K562 (cell line): ENCODE measurements at regions not wholly inside any gene's neighbourhood (a gene's known extent, or its start where the extent isn't known, plus 50 kb on each side); places are given as distances from the start of the nearest gene placed in this dataset.

Source experiments
- FOS ChIP-seq: IDR thresholded peaks from 3 replicates; pipeline ENCODE4 v1.6.1; 2011; ENCODE audit not compliant: insufficient read length; ENCODE audit errors: extremely low read depth
- FOXJ3 ChIP-seq: sonication (generic); formaldehyde crosslinking; IDR thresholded peaks from 2 replicates; pipeline ENCODE4 v1.4.0; 2020; ENCODE audit warnings: mild to moderate bottlenecking, missing genetic modification reagents
- HDAC2 ChIP-seq: fragments of 450-650 bp; IDR thresholded peaks from 2 replicates; pipeline ENCODE4 v1.6.1; 2016; ENCODE audit warnings: mild to moderate bottlenecking
- POLR2A ChIP-seq: fragments of 450-650 bp; conservative IDR thresholded peaks from 2 replicates; pipeline ENCODE4 v1.6.1; 2016
- ZFX ChIP-seq: sonication (generic); formaldehyde crosslinking; IDR thresholded peaks from 2 replicates; pipeline ENCODE4 v1.8.0; 2022; ENCODE audit warnings: mild to moderate bottlenecking, missing genetic modification reagents, moderate library complexity
- ZNF146 ChIP-seq: IDR thresholded peaks from one replicate; pipeline ENCODE4 v1.6.1; 2018; ENCODE audit warnings: missing compliant biosample characterization; ENCODE audit not compliant: unreplicated experiment
- TF ChIP-seq, protein P1 (sequence below): sonication (generic); formaldehyde crosslinking; IDR thresholded peaks from 2 replicates; pipeline ENCODE4 v1.8.0; 2022; ENCODE audit warnings: mild to moderate bottlenecking, missing genetic modification reagents
- TF ChIP-seq, protein P2 (sequence below), 2 experiments: fragments of 450-650 bp; IDR thresholded peaks; 2 replicates each; pipeline ENCODE4 v1.6.1; 2016; ENCODE audit warnings: mild to moderate bottlenecking in 2 of 2, borderline replicate concordance in 1 of 2, low read depth in 1 of 2, moderate library complexity in 1 of 2
- TF ChIP-seq, protein P3 (sequence below), 3 experiments: IDR thresholded peaks in 2 of 3; conservative IDR thresholded peaks in 1 of 3; 2 replicates each; pipeline ENCODE4 v1.5.1; 2011 to 2012; ENCODE audit warnings: low read length in 3 of 3, mild to moderate bottlenecking in 3 of 3, control low read depth in 2 of 3, improper control_type of control experiment in 1 of 3, inconsistent platforms in 1 of 3, low read depth in 1 of 3, mixed read lengths in 1 of 3, moderate library complexity in 1 of 3; ENCODE audit not compliant: insufficient read depth in 2 of 3

DNA sequence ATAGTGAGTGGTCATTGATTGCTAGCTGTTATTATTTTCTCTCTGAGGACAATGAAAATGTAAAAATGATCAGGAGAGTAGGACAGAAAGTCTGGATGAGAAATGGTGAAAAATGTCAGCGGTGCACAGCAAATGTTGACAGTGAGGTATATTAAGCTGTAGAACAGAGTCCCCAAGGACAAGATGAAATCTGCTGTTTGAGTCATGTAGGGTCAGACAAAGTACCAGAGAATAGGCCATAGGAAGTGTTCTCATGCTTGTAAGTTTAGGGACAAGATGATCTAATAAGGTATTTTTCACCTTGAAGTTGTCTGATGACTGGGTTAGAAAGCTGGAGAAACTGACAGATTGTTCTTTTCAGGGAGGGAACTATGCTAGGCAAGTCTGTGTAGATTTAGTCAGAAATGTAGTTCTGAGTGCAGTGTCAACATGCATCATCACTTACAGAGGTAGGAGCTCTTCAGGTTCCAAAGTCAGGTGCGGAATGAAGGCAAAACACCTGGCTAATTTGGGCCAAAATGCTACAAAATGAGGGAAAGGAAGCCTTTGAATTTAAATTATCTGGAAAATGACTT is 369.3 kb downstream of the DLEU7 start:
- TF ChIP-seq ZNF146 (CRISPR knock-in tag): no peak
- TF ChIP-seq, protein P1, sequence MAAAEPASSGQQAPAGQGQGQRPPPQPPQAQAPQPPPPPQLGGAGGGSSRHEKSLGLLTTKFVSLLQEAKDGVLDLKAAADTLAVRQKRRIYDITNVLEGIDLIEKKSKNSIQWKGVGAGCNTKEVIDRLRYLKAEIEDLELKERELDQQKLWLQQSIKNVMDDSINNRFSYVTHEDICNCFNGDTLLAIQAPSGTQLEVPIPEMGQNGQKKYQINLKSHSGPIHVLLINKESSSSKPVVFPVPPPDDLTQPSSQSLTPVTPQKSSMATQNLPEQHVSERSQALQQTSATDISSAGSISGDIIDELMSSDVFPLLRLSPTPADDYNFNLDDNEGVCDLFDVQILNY (CRISPR knock-in tag): no peak
- TF ChIP-seq, protein P2, sequence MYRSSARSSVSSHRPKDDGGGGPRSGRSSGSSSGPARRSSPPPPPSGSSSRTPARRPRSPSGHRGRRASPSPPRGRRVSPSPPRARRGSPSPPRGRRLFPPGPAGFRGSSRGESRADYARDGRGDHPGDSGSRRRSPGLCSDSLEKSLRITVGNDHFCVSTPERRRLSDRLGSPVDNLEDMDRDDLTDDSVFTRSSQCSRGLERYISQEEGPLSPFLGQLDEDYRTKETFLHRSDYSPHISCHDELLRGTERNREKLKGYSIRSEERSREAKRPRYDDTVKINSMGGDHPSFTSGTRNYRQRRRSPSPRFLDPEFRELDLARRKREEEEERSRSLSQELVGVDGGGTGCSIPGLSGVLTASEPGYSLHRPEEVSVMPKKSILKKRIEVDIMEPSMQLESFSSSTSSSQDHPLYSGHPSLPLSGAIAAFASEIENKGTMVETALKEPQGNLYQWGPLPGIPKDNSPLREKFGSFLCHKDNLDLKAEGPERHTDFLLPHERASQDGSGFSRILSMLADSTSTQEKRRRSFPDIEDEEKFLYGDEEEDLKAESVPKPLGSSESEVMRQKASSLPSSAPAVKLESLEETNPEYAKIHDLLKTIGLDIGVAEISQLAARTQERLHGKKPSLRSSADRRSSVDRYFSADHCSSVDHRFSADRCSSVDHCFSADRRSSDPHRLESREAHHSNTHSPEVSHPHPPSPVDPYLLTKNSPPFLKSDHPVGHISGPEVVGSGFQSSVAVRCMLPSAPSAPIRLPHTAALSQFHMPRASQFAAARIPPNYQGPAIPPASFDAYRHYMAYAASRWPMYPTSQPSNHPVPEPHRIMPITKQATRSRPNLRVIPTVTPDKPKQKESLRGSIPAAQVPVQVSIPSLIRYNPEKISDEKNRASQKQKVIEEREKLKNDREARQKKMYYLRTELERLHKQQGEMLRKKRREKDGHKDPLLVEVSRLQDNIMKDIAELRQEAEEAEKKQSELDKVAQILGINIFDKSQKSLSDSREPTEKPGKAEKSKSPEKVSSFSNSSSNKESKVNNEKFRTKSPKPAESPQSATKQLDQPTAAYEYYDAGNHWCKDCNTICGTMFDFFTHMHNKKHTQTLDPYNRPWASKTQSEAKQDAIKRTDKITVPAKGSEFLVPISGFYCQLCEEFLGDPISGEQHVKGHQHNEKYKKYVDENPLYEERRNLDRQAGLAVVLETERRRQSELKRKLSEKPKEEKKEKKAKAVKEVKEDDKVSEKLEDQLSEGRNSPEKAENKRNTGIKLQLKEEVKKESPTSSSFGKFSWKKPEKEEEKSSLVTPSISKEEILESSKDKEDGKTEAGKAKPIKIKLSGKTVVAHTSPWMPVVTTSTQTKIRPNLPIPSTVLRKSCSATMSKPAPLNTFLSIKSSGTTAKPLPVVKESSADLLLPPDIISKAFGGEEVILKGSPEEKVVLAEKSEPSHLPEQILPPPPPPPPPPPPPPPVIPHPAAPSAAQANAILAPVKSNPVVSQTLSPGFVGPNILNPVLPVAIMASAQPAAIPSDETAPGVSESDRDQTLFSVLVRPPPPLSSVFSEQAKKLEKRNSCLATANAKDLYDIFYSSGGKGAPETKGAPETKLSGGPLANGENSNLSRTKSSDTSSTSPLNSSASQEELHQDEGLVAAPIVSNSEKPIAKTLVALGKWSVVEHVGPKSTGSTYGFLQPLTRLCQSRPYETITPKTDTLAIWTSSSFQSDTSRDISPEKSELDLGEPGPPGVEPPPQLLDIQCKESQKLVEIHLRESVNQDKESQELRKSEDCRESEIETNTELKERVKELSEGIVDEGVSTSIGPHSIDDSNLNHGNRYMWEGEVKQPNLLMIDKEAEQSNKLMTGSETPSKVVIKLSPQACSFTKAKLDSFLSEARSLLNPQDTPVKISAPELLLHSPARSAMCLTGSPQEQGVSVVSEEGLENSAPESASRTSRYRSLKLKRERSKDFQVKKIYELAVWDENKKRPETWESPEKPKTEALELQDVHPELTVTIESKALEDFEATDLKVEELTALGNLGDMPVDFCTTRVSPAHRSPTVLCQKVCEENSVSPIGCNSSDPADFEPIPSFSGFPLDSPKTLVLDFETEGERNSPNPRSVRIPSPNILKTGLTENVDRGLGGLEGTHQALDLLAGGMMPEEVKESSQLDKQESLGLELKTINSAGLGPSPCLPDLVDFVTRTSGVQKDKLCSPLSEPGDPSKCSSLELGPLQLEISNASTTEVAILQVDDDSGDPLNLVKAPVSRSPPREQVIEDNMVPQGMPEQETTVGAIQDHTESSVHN (IDR thresholded peaks at IDR 0.05; ENCODE audit: borderline replicate concordance in 1 of 2, low read depth in 1 of 2): no peak
- TF ChIP-seq POLR2A: no peak
- TF ChIP-seq ZFX (CRISPR knock-in tag): no peak
- TF ChIP-seq, protein P3, sequence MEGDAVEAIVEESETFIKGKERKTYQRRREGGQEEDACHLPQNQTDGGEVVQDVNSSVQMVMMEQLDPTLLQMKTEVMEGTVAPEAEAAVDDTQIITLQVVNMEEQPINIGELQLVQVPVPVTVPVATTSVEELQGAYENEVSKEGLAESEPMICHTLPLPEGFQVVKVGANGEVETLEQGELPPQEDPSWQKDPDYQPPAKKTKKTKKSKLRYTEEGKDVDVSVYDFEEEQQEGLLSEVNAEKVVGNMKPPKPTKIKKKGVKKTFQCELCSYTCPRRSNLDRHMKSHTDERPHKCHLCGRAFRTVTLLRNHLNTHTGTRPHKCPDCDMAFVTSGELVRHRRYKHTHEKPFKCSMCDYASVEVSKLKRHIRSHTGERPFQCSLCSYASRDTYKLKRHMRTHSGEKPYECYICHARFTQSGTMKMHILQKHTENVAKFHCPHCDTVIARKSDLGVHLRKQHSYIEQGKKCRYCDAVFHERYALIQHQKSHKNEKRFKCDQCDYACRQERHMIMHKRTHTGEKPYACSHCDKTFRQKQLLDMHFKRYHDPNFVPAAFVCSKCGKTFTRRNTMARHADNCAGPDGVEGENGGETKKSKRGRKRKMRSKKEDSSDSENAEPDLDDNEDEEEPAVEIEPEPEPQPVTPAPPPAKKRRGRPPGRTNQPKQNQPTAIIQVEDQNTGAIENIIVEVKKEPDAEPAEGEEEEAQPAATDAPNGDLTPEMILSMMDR (IDR thresholded peaks at IDR 0.05 in 2 of 3, conservative IDR thresholded peaks at IDR 0.05 in 1 of 3; ENCODE audit: insufficient read depth in 2 of 3, low read depth in 1 of 3, low read length in 3 of 3): no peak
- TF ChIP-seq HDAC2: no peak
- no peak for TF ChIP-seq FOXJ3 (CRISPR knock-in tag)
- no peak for TF ChIP-seq FOS
